GM12878 (cell line): ENCODE measurements at regions not wholly inside any gene's neighbourhood (a gene's known extent, or its start where the extent isn't known, plus 50 kb on each side); places are given as distances from the start of the nearest gene placed in this dataset.

Experiments
- CHD1 ChIP-seq: IDR thresholded peaks from 2 replicates; pipeline ENCODE4 v1.6.1; 2012; ENCODE audit warnings: low read depth, low read length, improper control_type of control experiment
- EZH2 ChIP-seq: IDR thresholded peaks from 2 replicates; pipeline ENCODE4 v1.6.1; 2012; ENCODE audit warnings: low read depth, mild to moderate bottlenecking, control low read depth, inconsistent platforms, low read length, borderline replicate concordance; ENCODE audit not compliant: control insufficient read depth
- STAT3 ChIP-seq: IDR thresholded peaks from 2 replicates; pipeline ENCODE4 v1.6.1; 2011; ENCODE audit warnings: low read depth, low read length, improper control_type of control experiment
- SUZ12 ChIP-seq: fragments of 200-600 bp; sonication (generic); IDR thresholded peaks from one replicate; pipeline ENCODE4 v1.6.1; 2018; ENCODE audit warnings: antibody characterized with exemption, mild to moderate bottlenecking; ENCODE audit not compliant: unreplicated experiment
- TF ChIP-seq, protein P1 (sequence below), 3 experiments: IDR thresholded peaks in 2 of 3; conservative IDR thresholded peaks in 1 of 3; 2 replicates each; pipeline ENCODE4 v1.5.1; 2011; ENCODE audit warnings: low read depth in 3 of 3, low read length in 3 of 3, mild to moderate bottlenecking in 3 of 3, control low read depth in 2 of 3, moderate library complexity in 2 of 3, inconsistent platforms in 1 of 3, mixed read lengths in 1 of 3; ENCODE audit not compliant: control insufficient read depth in 2 of 3, insufficient read depth in 1 of 3; ENCODE audit errors: extremely low read depth in 1 of 3
- TF ChIP-seq, protein P2 (sequence below): fragments of 450-650 bp; formaldehyde crosslinking; IDR thresholded peaks from 2 replicates; pipeline ENCODE4 v1.5.0; 2022; ENCODE audit warnings: mild to moderate bottlenecking, missing genetic modification characterization

DNA sequence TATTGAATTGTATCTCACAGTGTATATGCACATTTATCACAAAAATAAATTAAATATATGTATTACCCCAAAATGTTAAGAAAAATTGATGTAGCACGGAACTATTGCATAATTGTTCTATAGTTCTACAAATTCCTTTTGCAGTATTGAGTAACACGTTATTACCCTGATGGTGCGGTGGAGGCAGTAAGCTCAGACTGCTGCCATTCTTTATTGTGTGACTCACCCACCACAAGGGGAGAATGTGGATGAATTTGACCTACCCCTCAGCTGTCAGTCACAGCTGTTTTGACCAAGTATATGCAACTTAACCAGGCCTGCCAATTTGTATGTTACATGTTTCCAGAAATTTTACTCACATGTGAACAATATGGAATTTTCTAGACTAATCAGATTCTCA is 506.6 kb downstream of the SH3BGRL start:
- TF ChIP-seq SUZ12 (no peak), CHD1 (no peak), EZH2 (no peak), STAT3 (no peak)
- TF ChIP-seq, protein P1, sequence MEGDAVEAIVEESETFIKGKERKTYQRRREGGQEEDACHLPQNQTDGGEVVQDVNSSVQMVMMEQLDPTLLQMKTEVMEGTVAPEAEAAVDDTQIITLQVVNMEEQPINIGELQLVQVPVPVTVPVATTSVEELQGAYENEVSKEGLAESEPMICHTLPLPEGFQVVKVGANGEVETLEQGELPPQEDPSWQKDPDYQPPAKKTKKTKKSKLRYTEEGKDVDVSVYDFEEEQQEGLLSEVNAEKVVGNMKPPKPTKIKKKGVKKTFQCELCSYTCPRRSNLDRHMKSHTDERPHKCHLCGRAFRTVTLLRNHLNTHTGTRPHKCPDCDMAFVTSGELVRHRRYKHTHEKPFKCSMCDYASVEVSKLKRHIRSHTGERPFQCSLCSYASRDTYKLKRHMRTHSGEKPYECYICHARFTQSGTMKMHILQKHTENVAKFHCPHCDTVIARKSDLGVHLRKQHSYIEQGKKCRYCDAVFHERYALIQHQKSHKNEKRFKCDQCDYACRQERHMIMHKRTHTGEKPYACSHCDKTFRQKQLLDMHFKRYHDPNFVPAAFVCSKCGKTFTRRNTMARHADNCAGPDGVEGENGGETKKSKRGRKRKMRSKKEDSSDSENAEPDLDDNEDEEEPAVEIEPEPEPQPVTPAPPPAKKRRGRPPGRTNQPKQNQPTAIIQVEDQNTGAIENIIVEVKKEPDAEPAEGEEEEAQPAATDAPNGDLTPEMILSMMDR (IDR thresholded peaks at IDR 0.05 in 2 of 3, conservative IDR thresholded peaks at IDR 0.05 in 1 of 3; ENCODE audit: control insufficient read depth in 2 of 3, extremely low read depth in 1 of 3, insufficient read depth in 1 of 3, low read depth in 3 of 3, low read length in 3 of 3), result no peak
- TF ChIP-seq, protein P2, sequence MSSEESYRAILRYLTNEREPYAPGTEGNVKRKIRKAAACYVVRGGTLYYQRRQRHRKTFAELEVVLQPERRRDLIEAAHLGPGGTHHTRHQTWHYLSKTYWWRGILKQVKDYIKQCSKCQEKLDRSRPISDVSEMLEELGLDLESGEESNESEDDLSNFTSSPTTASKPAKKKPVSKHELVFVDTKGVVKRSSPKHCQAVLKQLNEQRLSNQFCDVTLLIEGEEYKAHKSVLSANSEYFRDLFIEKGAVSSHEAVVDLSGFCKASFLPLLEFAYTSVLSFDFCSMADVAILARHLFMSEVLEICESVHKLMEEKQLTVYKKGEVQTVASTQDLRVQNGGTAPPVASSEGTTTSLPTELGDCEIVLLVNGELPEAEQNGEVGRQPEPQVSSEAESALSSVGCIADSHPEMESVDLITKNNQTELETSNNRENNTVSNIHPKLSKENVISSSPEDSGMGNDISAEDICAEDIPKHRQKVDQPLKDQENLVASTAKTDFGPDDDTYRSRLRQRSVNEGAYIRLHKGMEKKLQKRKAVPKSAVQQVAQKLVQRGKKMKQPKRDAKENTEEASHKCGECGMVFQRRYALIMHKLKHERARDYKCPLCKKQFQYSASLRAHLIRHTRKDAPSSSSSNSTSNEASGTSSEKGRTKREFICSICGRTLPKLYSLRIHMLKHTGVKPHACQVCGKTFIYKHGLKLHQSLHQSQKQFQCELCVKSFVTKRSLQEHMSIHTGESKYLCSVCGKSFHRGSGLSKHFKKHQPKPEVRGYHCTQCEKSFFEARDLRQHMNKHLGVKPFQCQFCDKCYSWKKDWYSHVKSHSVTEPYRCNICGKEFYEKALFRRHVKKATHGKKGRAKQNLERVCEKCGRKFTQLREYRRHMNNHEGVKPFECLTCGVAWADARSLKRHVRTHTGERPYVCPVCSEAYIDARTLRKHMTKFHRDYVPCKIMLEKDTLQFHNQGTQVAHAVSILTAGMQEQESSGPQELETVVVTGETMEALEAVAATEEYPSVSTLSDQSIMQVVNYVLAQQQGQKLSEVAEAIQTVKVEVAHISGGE, result no peak
